Left ventricle myocardium inferior (tissue), 1 donor: ENCODE measurements at regions not wholly inside any gene's neighbourhood (a gene's known extent, or its start where the extent isn't known, plus 50 kb on each side); places are given as distances from the start of the nearest gene placed in this dataset.

Experiments used
- DNase-seq: peaks from one replicate; pipeline ENCODE4 v3.0.0-alpha.2; 2020
- H3K27ac ChIP-seq: fragments of 200-600 bp; replicated peaks from 2 replicates; pipeline ENCODE4 v1.8.0; 2021
- H3K27me3 ChIP-seq: fragments of 200-600 bp; 2 replicates; pipeline ENCODE4 v1.8.0; 2021; ENCODE audit warnings: low read depth
- H3K36me3 ChIP-seq: fragments of 200-600 bp; 2 replicates; pipeline ENCODE4 v1.8.0; 2021
- H3K4me1 ChIP-seq: fragments of 200-600 bp; 2 replicates; pipeline ENCODE4 v1.8.0; 2021
- H3K4me3 ChIP-seq: fragments of 200-600 bp; 2 replicates; pipeline ENCODE4 v1.8.0; 2021; ENCODE audit warnings: mild to moderate bottlenecking, moderate library complexity
- H3K9me3 ChIP-seq: fragments of 200-600 bp; replicated peaks from 2 replicates; pipeline ENCODE4 v1.8.0; 2021
- intact Hi-C: fragments of 100-400 bp; cut with micrococcal nuclease; formaldehyde crosslinking; loops from one replicate; pipeline ENCODE4 v1.11.0; 2022
- TF ChIP-seq, protein P1 (sequence below): fragments of 200-600 bp; IDR thresholded peaks from 2 replicates; pipeline ENCODE4 v1.8.0; 2021; ENCODE audit warnings: antibody characterized with exemption, mild to moderate bottlenecking, borderline replicate concordance
- donor health status: DM: no; HTN: yes; CAD: no; lungs with severe emphysema.

DNA sequence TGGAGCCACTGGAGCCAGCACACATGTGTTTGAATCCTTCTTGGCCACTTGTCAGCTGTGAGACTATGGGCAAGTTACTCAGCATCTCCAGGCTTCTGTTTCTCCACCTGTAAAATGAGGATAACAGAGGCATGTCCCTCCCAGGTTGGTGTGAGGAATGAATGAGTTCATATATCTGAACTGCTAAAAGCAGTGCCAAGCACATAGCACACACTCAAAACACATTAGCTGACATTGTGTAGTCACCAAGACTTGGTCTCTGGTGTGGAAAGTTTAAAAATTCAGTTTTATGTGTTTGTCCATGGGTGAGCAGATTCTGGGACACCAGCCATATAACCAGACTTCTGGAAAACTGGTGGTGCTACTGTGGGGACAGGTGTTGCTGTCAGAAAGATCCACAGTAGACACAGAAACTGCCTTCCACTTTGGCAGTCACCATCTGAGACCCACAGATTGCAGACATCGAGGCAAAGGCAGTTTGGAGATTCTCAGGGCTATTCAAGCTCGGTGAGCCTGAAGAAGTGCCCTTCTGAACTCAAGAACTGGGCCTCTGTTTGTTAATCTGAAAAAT lies 115.8 kb downstream of the MRPL14 start:
- intact Hi-C loops, result no loop called here
- no peak for DNase-seq
- Histone ChIP-seq H3K4me3 (no peak overlapping the region), H3K4me1 (peaks cover 28% of the 10 kb centered on the region), H3K9me3 (no peaks in the 10 kb centered on the region), H3K27me3 (peaks cover 3% of the 10 kb centered on the region), H3K27ac (peak overlapping the region; percentile 92), H3K36me3 (no peaks in the 10 kb centered on the region)
- TF ChIP-seq, protein P1, sequence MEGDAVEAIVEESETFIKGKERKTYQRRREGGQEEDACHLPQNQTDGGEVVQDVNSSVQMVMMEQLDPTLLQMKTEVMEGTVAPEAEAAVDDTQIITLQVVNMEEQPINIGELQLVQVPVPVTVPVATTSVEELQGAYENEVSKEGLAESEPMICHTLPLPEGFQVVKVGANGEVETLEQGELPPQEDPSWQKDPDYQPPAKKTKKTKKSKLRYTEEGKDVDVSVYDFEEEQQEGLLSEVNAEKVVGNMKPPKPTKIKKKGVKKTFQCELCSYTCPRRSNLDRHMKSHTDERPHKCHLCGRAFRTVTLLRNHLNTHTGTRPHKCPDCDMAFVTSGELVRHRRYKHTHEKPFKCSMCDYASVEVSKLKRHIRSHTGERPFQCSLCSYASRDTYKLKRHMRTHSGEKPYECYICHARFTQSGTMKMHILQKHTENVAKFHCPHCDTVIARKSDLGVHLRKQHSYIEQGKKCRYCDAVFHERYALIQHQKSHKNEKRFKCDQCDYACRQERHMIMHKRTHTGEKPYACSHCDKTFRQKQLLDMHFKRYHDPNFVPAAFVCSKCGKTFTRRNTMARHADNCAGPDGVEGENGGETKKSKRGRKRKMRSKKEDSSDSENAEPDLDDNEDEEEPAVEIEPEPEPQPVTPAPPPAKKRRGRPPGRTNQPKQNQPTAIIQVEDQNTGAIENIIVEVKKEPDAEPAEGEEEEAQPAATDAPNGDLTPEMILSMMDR, result no peak

DNA sequence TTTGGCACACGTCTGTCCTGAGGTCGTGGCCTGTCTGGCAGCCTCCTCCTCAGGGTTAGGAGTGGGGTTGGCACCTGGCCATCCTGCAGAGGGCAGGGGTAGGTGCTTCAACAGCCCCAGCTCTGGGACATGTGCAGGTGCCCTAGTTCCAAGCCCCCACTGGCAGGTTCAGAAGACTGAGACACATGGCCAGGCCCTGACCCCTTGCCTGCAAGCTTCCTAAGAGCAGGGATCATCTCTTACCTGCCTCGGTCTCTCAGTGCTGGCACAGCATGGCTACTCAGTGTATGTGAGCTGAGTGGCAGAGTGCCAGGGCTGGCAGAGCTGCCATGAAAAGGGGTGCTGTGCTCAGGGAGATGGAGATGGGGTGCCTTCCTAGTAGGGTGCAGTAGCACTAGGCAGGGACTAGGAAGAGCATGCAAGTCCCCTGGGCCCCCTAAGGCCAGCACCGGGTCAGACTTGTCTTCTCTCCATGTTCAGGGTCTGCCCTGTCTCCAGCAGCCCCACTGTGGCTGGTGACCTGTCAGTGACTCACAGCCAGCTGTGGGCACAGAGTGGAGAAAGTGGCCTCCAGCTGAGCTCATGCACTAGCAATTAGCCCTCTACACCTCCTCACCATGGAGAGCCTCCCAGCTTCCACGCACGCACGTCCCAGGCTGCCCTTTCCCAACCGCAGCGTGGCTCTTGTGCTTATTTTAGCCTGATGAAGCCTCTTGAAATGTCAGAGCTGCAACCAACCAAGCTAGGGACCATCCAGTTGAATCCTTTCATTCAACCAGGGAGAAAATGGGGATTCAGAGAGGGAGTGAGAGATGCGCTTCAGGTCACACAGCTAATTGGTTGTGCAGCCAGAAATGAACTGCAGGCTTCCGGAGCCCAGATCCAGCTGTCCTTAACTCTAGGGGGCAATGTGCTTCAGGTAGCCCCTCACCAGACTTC lies 116.6 kb downstream of the MRPL14 start:
- Histone ChIP-seq H3K27me3 (peaks cover 3% of the 10 kb centered on the region), H3K9me3 (no peaks in the 10 kb centered on the region), H3K4me1 (peaks cover 36% of the 10 kb centered on the region), H3K36me3 (no peaks in the 10 kb centered on the region), H3K27ac (peak overlapping the region; percentile 92), H3K4me3 (peak overlapping the region; percentile 33)
- TF ChIP-seq, protein P1, result no peak
- intact Hi-C loops, result no loop called here
- DNase-seq, result peak; percentile 51

DNA sequence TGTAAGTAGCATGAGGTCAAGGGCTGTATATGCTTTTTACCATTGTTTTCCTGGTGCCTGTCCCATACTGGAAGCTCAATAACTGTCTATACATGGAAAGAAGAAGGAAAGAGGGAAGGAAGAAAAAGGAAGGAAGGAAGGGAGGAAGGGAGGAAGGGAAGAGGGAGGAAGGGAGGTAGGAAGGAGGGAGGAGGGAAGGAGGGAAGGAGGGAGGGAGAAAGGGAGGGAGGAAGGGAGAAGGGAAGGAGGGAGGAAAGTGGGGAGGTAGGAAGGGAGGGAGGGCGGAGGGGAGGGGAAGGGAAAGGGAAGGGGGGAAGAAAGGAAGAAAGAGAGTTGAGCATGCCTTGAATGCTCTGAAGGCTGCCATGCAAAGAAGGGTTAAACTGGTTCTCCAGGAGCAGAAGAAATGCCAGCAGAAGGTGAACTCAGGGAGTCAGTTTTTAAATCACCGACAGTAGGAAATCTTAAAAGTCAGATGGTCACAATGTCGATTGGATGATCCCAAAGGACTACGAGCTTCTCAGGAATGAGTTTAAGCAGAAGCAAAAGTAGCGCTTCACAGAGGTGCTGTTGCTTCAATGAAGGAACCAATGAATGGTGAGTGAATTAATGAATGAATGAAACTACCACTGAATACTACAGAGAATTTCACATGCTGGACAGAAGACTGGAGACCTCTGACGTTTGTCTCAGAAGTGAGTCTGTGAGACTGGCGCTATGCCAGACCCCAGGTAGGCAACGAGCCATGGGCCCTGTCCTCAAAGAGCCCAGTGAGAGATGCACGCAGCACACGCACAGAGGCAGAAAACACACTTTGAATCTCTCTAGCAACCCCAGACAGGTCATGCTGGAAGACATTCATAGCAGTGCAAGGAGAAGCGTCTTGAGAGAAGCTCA lies 117.6 kb downstream of the MRPL14 start:
- Histone ChIP-seq H3K4me1 (peaks cover 44% of the 10 kb centered on the region), H3K36me3 (no peaks in the 10 kb centered on the region), H3K27me3 (peaks cover 13% of the 10 kb centered on the region), H3K9me3 (no peaks in the 10 kb centered on the region), H3K4me3 (peak overlapping the region; percentile 33), H3K27ac (peak overlapping the region; percentile 92)
- TF ChIP-seq, protein P1, result no peak
- intact Hi-C loops, result no loop called here
- DNase-seq, result peak; percentile 68

DNA sequence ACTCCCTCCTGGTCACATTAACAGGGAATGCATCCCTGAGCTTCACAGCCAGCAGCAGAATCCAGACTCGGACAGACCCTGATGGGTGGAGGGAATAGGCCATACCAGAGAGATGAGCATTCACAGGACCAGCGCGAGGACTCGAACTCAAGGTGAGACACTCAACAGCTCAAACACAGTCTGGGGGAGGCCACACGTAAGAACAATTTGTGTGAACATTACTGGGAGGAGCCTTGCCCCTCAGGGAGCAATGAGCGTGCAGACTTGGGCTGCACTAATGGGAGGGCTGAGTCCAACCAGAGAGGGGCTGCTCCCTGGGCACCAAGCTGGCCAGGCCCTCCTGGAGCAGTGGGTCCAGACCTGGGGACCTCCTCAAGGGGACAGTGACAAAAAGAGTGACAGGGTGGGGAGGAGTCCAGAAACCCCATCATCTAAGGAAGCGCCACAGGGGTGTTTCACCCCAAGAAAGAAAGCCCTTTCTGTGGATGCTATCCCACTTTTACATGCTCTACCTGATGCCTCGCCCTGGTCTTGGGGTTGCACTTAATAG lies 118.4 kb downstream of the MRPL14 start:
- H3K4me1 ChIP-seq, result peaks cover 51% of the 10 kb centered on the region
- TF ChIP-seq, protein P1, result no peak
- intact Hi-C loops, result no loop called here

More for the DNA sequence above, 118.4 kb downstream of the MRPL14 start:
- Histone ChIP-seq H3K27me3 (peaks cover 19% of the 10 kb centered on the region), H3K36me3 (no peaks in the 10 kb centered on the region), H3K9me3 (no peaks in the 10 kb centered on the region), H3K27ac (peak overlapping the region; percentile 19), H3K4me3 (no peak overlapping the region)
- DNase-seq, result no peak
